Inferior parietal cortex (tissue), 1 donor: ENCODE measurements at regions not wholly inside any gene's neighbourhood (a gene's known extent, or its start where the extent isn't known, plus 50 kb on each side); places are given as distances from the start of the nearest gene placed in this dataset.

Source experiments
- DNase-seq: peaks from one replicate; pipeline ENCODE4 v3.0.0-alpha.2; 2016; ENCODE audit errors: extremely low spot score

DNA sequence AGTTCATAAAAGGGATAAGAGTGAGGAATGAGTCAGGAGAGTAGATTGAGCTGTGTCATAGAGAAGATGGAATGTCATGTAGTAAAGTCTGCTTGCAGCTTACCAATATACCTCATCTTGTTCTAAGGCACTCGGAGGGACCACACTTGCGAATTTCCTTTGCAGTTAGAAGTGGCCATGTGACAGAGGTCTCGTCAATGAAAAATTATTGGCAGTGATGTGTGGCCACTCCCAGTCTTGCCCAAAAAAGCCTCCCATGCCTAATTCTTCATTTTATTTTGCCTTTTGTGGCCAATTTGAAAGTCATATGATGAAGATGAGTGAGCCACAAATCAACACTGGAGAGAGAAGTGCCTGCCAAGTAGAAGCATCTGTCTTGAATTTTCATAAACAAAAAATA, 465.6 kb upstream of the ZNF385D start:
- no peak for DNase-seq

DNA sequence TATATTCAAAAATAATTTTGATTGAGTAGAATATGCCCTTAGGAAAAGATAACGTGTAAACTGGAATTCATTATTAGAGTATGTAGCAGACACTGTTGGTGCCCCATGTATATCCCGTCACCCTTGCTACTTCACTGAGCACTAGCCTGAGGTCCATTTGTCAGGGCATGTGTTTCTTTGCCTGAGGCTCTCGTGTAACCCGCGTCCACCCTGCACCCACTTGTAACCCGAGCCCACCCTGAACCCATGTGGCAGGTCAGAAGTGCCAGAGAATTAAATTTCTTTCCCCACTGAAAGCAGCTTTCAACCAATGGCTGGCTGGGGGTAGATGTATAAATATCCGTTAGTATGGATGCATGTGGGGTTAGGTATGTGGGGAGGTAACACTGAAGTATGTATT, 474.2 kb upstream of the ZNF385D start:
- DNase-seq = no peak

DNA sequence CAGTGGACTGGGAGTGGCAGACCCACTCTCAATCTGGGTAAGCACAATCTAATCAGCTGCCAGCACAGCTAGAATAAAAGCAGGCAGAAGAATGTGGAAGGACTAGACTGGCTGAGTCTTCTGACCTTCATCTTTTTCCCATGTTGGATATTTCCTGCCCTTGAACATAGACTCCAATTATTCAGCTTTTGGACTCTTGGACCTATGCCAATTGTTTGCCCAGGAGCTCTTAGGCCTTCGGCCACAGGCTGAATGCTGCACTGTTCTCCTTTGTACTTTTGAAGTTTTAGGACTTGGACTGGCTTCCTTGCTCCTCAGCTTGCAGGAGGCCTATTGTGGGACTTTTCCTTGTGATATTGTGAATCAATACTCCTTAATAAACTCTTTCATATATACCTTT, 477.7 kb upstream of the ZNF385D start:
- no peak for DNase-seq

- no peak for DNase-seq
These were observed 480.1 kb upstream of the ZNF385D start for GRCh38 chr3:22231061-22231460.

GRCh38 chr3:22236490-22237270, 485.7 kb upstream of the ZNF385D start:
- DNase-seq = no peak

DNA sequence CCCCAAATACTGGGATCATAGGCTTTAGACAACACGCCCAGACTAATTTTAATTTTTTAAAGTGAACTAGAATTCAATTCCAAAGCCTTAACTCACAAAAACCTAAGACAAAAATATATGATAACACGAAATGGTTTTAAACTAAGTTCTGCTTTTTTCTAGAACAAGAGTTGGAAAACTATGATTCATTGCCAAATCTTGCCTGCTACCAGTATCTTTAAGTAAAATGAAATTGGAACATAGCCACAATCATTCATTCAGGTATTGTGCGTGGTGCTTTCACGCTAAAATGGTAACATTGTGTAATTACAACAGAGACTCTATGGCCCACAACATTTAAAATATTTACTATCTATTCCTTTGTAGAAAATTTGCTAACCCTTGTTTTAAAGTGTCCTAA, 488.0 kb upstream of the ZNF385D start:
- no peak for DNase-seq

DNA sequence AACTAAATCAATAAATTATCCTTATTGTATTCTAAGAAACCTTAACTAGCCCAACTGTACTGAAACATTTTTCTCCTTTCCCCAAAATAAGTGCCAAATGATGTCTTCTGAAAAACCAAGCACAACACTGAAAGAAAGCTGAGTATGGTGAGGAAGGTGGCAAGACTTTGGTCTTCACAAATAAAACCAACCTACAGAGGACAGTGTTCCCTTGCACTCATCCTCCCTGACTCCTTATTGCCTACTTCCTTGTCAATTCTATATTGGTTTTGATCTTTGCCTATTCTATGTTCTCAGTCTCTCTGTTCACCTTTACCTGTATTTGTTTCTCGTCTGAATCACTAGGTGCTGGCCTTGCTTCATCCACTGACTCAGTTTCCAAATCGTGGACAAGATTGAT, 490.1 kb upstream of the ZNF385D start:
- no peak for DNase-seq

DNA sequence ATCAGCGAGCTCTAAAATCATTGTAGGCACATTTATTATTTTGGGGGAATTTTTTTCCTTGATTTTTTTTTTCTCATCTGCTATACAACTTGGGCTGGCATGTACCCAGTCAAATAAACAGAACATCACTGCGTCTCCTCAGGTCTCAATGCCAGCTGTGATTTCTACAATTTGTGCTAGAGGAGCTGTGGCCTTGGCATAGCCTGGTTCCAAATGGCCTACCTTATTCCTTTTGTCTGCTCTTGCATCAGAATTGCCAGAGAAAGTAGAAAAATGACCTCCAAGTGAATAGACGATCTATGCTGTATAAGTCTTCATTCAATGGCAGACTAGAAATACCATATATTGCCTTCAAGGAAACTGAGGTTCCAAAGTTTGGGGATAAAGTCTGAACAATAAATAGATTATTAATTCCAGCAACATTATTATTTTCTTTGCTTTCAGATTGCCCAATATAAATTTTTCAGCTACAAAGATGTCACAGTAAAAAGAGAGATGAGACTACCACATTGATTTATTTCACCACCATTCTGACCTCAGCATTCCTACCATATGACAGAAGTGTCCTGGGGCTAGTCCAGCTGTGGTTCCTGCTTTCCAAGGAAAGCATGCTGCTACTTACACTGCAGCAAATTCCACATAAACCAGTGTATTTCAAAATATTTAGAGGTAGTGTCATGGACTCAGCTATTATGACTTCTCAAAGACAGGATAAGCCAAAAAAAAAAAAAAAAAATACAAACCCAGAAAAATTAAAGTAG, 493.9 kb upstream of the ZNF385D start:
- no peak for DNase-seq

- DNase-seq = no peak
These were observed 495.0 kb upstream of the ZNF385D start for GRCh38 chr3:22245811-22246583.

DNA sequence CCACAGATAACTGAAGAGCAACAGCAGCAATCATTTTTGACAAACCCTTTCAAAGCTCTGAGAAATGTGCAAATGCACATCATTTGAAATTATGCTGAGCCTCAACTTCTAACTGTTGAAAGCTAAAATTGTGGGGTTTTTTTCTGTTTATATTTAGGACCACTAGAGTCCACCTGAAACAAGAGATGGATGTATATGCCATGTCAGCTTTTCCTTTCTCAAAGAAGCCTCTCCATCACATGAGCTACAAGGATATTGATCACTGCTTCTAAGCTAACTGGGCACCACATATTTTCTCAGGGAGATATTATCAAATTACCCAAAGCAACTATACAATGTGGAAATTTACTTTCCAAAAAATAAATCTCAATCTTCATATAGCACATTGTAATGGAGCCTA, 498.6 kb upstream of the ZNF385D start:
- DNase-seq = no peak

- DNase-seq = no peak
These were observed 506.2 kb upstream of the ZNF385D start for GRCh38 chr3:22257252-22257651.

GRCh38 chr3:22262386-22262785, 511.4 kb upstream of the ZNF385D start:
- DNase-seq = no peak

DNA sequence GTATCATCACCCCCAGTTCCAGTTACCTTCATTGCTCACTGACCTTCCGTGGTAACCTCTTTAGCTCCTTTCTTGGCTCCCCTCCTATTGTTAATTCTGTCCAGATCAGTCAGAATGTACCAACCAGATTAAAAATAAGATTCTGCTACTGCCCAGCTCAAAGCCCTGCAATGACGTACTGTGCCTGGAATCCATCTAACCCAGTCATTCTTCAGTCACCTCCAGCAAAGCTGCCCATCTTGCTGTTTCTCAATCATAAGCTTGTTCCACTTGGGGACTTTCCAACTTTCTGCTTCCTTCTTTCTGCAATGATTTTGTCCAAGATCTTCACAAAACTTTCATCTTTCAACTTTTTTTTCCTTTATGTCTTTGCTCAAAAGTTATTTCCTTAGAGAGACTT, 512.0 kb upstream of the ZNF385D start:
- no peak for DNase-seq

GRCh38 chr3:22265403-22265802, 514.4 kb upstream of the ZNF385D start:
- DNase-seq = no peak

GRCh38 chr3:22269831-22270230, 518.8 kb upstream of the ZNF385D start:
- no peak for DNase-seq

DNA sequence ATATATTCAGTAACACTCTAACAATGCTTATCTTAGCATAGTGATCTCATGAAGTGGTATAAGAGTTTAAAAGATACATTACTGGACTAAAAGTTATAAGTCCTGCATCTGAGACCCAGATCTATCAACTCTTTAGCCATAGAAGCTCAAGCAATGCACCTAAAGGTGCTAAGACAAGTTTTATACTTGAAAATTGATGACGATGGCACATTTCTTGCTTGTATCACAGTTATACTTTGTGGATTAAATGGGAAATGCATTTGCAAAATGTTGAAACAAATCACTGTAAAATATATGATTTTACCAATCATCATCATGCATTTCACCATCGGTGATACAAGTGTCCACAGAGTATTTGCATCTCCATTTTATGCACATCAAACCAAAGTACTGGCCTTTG, 525.3 kb upstream of the ZNF385D start:
- DNase-seq = no peak

GRCh38 chr3:22284559-22284958, 533.5 kb upstream of the ZNF385D start:
- DNase-seq = no peak

DNA sequence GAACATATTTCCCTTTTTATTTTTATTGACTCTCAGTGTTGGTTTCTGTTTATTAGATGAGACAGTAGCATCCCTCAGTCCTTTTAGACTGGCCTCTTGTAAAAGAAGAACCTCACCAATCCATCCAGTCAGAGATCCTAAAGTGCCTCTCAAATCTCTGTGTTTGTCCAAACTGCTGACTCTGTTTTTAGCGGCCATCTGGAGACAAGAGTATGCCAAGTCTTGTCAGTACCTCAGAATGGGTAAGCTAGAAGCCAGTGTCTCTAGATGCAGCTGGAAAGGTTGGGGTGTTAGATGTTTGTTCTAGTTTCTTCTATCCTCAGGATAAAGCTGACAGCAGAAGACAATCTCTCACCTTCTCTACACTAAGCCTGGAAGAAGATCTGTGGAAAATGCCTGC, 537.7 kb upstream of the ZNF385D start:
- DNase-seq = peak; percentile 10

- no peak for DNase-seq
These were observed 541.7 kb upstream of the ZNF385D start for GRCh38 chr3:22292681-22293080.

GRCh38 chr3:22296601-22297000, 545.6 kb upstream of the ZNF385D start:
- DNase-seq = no peak

DNA sequence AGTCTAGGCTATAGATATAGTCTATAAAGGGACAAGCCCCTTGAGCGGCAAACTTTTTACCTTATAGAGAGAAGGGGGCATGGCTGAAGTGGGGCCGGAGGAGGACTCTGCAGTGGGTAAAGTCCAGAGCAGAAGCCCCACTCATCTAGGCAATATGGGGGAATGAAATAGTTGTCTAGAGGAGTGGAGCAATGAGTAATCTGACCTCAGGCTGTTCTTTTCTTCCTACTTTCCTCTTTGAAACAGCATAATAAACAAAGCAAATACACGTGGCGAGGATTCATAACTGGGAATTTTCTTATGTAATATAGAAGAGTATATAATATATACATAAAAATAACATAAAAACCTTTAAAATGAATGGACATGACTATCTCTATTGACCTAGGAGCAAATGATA, 546.4 kb upstream of the ZNF385D start:
- DNase-seq = no peak

GRCh38 chr3:22306454-22306853, 555.4 kb upstream of the ZNF385D start:
- DNase-seq = no peak

GRCh38 chr3:22308871-22309270, 557.9 kb upstream of the ZNF385D start:
- no peak for DNase-seq
